Breast epithelium (tissue), 3 donors: ENCODE measurements at regions not wholly inside any gene's neighbourhood (a gene's known extent, or its start where the extent isn't known, plus 50 kb on each side); places are given as distances from the start of the nearest gene placed in this dataset.

Source experiments
- CTCF ChIP-seq, 3 donors: fragments of 450-650 bp; IDR thresholded peaks; one replicate each; pipeline ENCODE4 v1.5.1; 2016 to 2017; ENCODE audit warnings: antibody characterized with exemption in 3 of 3, mild to moderate bottlenecking in 3 of 3, moderate library complexity in 3 of 3
- POLR2A ChIP-seq: fragments of 450-650 bp; IDR thresholded peaks from one replicate; pipeline ENCODE4 v1.6.1; 2016; ENCODE audit warnings: antibody characterized with exemption, mild to moderate bottlenecking, moderate library complexity
- POLR2AphosphoS5 ChIP-seq, 3 donors: sonication (generic); formaldehyde crosslinking; IDR thresholded peaks; one replicate each; pipeline ENCODE4 v1.6.1; 2017; ENCODE audit warnings: antibody characterized with exemption in 3 of 3

GRCh38 chr3:66593978-66594377 is 93.2 kb upstream of the LRIG1 start:
- TF ChIP-seq CTCF (IDR thresholded peaks at IDR 0.05) = no peak
- TF ChIP-seq POLR2AphosphoS5 (IDR thresholded peaks at IDR 0.05) = no peak
- TF ChIP-seq POLR2A = no peak
